Vagina (tissue), 2 donors: ENCODE measurements at regions not wholly inside any gene's neighbourhood (a gene's known extent, or its start where the extent isn't known, plus 50 kb on each side); places are given as distances from the start of the nearest gene placed in this dataset.

Experiments used
- CTCF ChIP-seq, 3 experiments: fragments of 450-650 bp in 2 of 3; fragments of 200-600 bp in 1 of 3; sonication (generic) in 1 of 3; IDR thresholded peaks; one replicate each; pipeline ENCODE4 v1.5.1; 2017 to 2019; ENCODE audit warnings: antibody characterized with exemption in 3 of 3, mild to moderate bottlenecking in 2 of 3, moderate library complexity in 2 of 3
- POLR2AphosphoS5 ChIP-seq, 2 donors: sonication (generic); formaldehyde crosslinking; IDR thresholded peaks; one replicate each; pipeline ENCODE4 v1.9.0; 2017; ENCODE audit warnings: antibody characterized with exemption in 2 of 2, mild to moderate bottlenecking in 2 of 2, low read depth in 1 of 2; ENCODE audit not compliant: insufficient read depth in 1 of 2

- TF ChIP-seq CTCF (IDR thresholded peaks at IDR 0.05) (no peak), POLR2AphosphoS5 (IDR thresholded peaks at IDR 0.05; ENCODE audit: insufficient read depth in 1 of 2, low read depth in 1 of 2) (no peak)
These were observed 253.7 kb downstream of the CENPC start for GRCh38 chr4:67291644-67292043.
